IMR-90 (cell line): ENCODE measurements at regions not wholly inside any gene's neighbourhood (a gene's known extent, or its start where the extent isn't known, plus 50 kb on each side); places are given as distances from the start of the nearest gene placed in this dataset.
"Not testable (repeated sequence)": the region's sequence is repeated elsewhere in the genome, so short reads cannot be mapped to it uniquely, and the experiment has no call there.

Source experiments
- ATAC-seq: fragments of 200-7000 bp; cut with Tn5 transposase; 2 replicates; pipeline ENCODE4 v1.9.1; 2020; ENCODE audit warnings: low read depth, mild to moderate bottlenecking, moderate library complexity
- BruUV-seq: library from RNA; stranded (reverse); fragments of 400-500 nt; replicated peaks from 2 replicates; lab custom pipeline; 2021; lab: Mats Ljungman, UMichigan
- CTCF ChIA-PET: fragments of 300-600 bp; formaldehyde crosslinking; extraction: SDS; loops from one replicate; lab custom pipeline; 2021; ENCODE audit warnings: antibody characterized with exemption; lab: Yijun Ruan, JAX
- POLR2A ChIA-PET: fragments of 300-600 bp; sonication (Branson Sonifier 250); formaldehyde crosslinking; loops from one replicate; lab custom pipeline; 2022; ENCODE audit warnings: antibody characterized with exemption; ENCODE audit not compliant: unreplicated experiment; lab: Charles Lee
- DNase-seq: peaks from one replicate; pipeline ENCODE4 v3.0.0; 2013
- H2AFZ ChIP-seq: replicated peaks from 2 replicates; pipeline ENCODE3; 2013; ENCODE audit warnings: low read length, mild to moderate bottlenecking; ENCODE audit not compliant: poor library complexity
- H2AK5ac ChIP-seq: 2 replicates; pipeline ENCODE4 v1.6.1; 2013; ENCODE audit warnings: low read depth, low read length, inconsistent platforms
- H2AK9ac ChIP-seq: replicated peaks from 2 replicates; pipeline ENCODE3; 2013; ENCODE audit warnings: mild to moderate bottlenecking, low read depth, low read length, moderate library complexity; ENCODE audit not compliant: poor library complexity
- H2BK120ac ChIP-seq: 2 replicates; pipeline ENCODE4 v1.6.1; 2013; ENCODE audit warnings: low read depth, low read length, inconsistent platforms
- H2BK15ac ChIP-seq: 3 replicates; pipeline ENCODE4 v1.6.1; 2013; ENCODE audit warnings: low read depth, low read length, inconsistent platforms
- H2BK20ac ChIP-seq: 2 replicates; pipeline ENCODE4 v1.6.1; 2013; ENCODE audit warnings: low read depth, mild to moderate bottlenecking, inconsistent platforms, low read length, moderate library complexity
- H2BK5ac ChIP-seq: 2 replicates; pipeline ENCODE4 v1.6.1; 2013; ENCODE audit warnings: mild to moderate bottlenecking, low read depth, low read length, inconsistent platforms; ENCODE audit not compliant: poor library complexity, severe bottlenecking
- H3K14ac ChIP-seq: replicated peaks from 2 replicates; pipeline ENCODE4 v1.6.1; 2013; ENCODE audit warnings: low read depth, low read length, inconsistent platforms
- H3K18ac ChIP-seq: 2 replicates; pipeline ENCODE4 v1.6.1; 2013; ENCODE audit warnings: low read depth, low read length, control low read depth
- H3K23ac ChIP-seq: 2 replicates; pipeline ENCODE4 v1.6.1; 2013; ENCODE audit warnings: low read depth, low read length, inconsistent platforms
- H3K27ac ChIP-seq: 2 replicates; pipeline ENCODE4 v1.5.1; 2013; ENCODE audit warnings: mild to moderate bottlenecking, control low read depth, low read length; ENCODE audit not compliant: insufficient read depth
- H3K27me3 ChIP-seq: 2 replicates; pipeline ENCODE4 v1.6.1; 2013; ENCODE audit warnings: low read length; ENCODE audit not compliant: control insufficient read depth, insufficient read depth
- H3K36me3 ChIP-seq: 2 replicates; pipeline ENCODE4 v1.6.1; 2013; ENCODE audit warnings: low read length, mixed read lengths; ENCODE audit not compliant: control insufficient read depth, insufficient read depth
- H3K4ac ChIP-seq: 2 replicates; pipeline ENCODE4 v1.6.1; 2013; ENCODE audit warnings: low read depth, low read length, inconsistent platforms
- H3K4me1 ChIP-seq: 2 replicates; pipeline ENCODE4 v1.6.1; 2013; ENCODE audit warnings: low read length, mixed read lengths; ENCODE audit not compliant: control insufficient read depth, insufficient read depth
- H3K4me2 ChIP-seq: 2 replicates; pipeline ENCODE4 v1.6.1; 2013; ENCODE audit warnings: low read depth, mild to moderate bottlenecking, control low read depth, low read length, moderate library complexity
- H3K4me3 ChIP-seq: 2 replicates; pipeline ENCODE4 v1.5.1; 2013; ENCODE audit warnings: low read depth, mild to moderate bottlenecking, control low read depth, low read length, moderate library complexity; ENCODE audit not compliant: insufficient read depth
- H3K56ac ChIP-seq: 2 replicates; pipeline ENCODE4 v1.6.1; 2013; ENCODE audit warnings: low read length, inconsistent platforms; ENCODE audit not compliant: insufficient read depth; ENCODE audit errors: extremely low read depth
- H3K79me1 ChIP-seq, 2 experiments: 2 replicates each; pipeline ENCODE4 v1.6.1; 2013; ENCODE audit warnings: low read length in 2 of 2, inconsistent platforms in 1 of 2, low read depth in 1 of 2
- H3K9ac ChIP-seq: 2 replicates; pipeline ENCODE4 v1.6.1; 2013; ENCODE audit warnings: low read depth, low read length, control low read depth
- H3K9me1 ChIP-seq: 2 replicates; pipeline ENCODE4 v1.6.1; 2013; ENCODE audit warnings: low read length, inconsistent platforms; ENCODE audit not compliant: insufficient read depth
- H3K9me3 ChIP-seq: 2 replicates; pipeline ENCODE4 v1.6.1; 2013; ENCODE audit warnings: low read length; ENCODE audit not compliant: control insufficient read depth, insufficient read depth
- H4K20me1 ChIP-seq: 2 replicates; pipeline ENCODE4 v1.6.1; 2013; ENCODE audit warnings: low read length, inconsistent platforms; ENCODE audit not compliant: insufficient read depth
- H4K5ac ChIP-seq: 2 replicates; pipeline ENCODE4 v1.6.1; 2013; ENCODE audit warnings: mild to moderate bottlenecking, low read depth, low read length, control low read depth
- H4K8ac ChIP-seq, 2 experiments: 2 replicates each; pipeline ENCODE4 v1.6.1; 2013; ENCODE audit warnings: low read depth in 2 of 2, low read length in 2 of 2, control low read depth in 1 of 2, inconsistent platforms in 1 of 2
- H4K91ac ChIP-seq: 2 replicates; pipeline ENCODE4 v1.6.1; 2013; ENCODE audit warnings: low read depth, low read length, inconsistent platforms; ENCODE audit not compliant: insufficient read depth
- WGBS, 2 experiments: methylation state at CpG; one replicate each; pipeline versions ENCODE4 v1.1.5 to v1.1.7; 2013; ENCODE audit warnings: missing lambda C conversion rate in 2 of 2; ENCODE audit not compliant: insufficient read length in 1 of 2; ENCODE audit errors: extremely low coverage in 2 of 2; 5-methylcytosine and 5-hydroxymethylcytosine counted together
- dilution Hi-C: fragments of 300-500 bp; cut with HindIII; formaldehyde crosslinking; loops from one replicate; pipeline ENCODE4 v1.14.3; 2018; ENCODE audit warnings: low sequenced_read_pairs; ENCODE audit not compliant: unreplicated experiment
- in situ Hi-C: fragments of 300-500 bp; cut with MboI; formaldehyde crosslinking; loops from 3 replicates; pipeline ENCODE4 v1.14.3; 2019; ENCODE audit warnings: low sequenced_read_pairs, inconsistent platforms, mixed read lengths
- intact Hi-C: fragments of 100-400 bp; cut with micrococcal nuclease; formaldehyde crosslinking; loops from 2 replicates; pipeline ENCODE4 v1.10.0; 2022

GRCh38 chr22:27109406-27109805 is 452.0 kb downstream of the MIAT start:
- DNase-seq, H2BK20ac ChIP-seq, H4K5ac ChIP-seq, H3K9ac ChIP-seq, H3K23ac ChIP-seq, in situ Hi-C loops, H3K9me3 ChIP-seq, ATAC-seq, POLR2A ChIA-PET, H4K8ac ChIP-seq, H3K36me3 ChIP-seq, H3K79me1 ChIP-seq, CTCF ChIA-PET, H3K27ac ChIP-seq, H2BK120ac ChIP-seq, H3K4me3 ChIP-seq, H3K14ac ChIP-seq, H4K20me1 ChIP-seq, H3K56ac ChIP-seq, H2AFZ ChIP-seq, H2AK9ac ChIP-seq, dilution Hi-C loops, H4K91ac ChIP-seq, BruUV-seq, H3K4me2 ChIP-seq, H2BK5ac ChIP-seq, H3K4ac ChIP-seq, H3K27me3 ChIP-seq, H2AK5ac ChIP-seq, H2BK15ac ChIP-seq, H3K18ac ChIP-seq: not testable (repeated sequence)
- H3K4me1 ChIP-seq = peaks cover 18% of the 10 kb centered on the region
- peaks cover 27% of the 10 kb centered on the region for H3K9me1 ChIP-seq
- intact Hi-C loops = loop anchor here (5.0 kb wide), 2 partner anchors 693 to 898 kb away; partner anchors contain the start of gene MN1
- no CpG with 5 or more reads among the region's 2 CpGs for WGBS, 2 experiments
